ENCODE measurements at regions not wholly inside any gene's neighbourhood (a gene's known extent, or its start where the extent isn't known, plus 50 kb on each side); places are given as distances from the start of the nearest gene placed in this dataset.

GRCh38 chr3:117141812-117142211 lies 432.2 kb downstream of the TUSC7 start:
- TF ChIP-seq SP1 (IDR thresholded peaks at IDR 0.05) (no peak), NFRKB (IDR thresholded peaks at IDR 0.05) (no peak), ARNT (IDR thresholded peaks at IDR 0.05) (no peak), TARDBP (IDR thresholded peaks at IDR 0.05) (no peak), LEF1 (IDR thresholded peaks at IDR 0.05; ENCODE audit: borderline replicate concordance) (no peak), HDGF (IDR thresholded peaks at IDR 0.05; ENCODE audit: borderline replicate concordance) (no peak), CTBP1 (IDR thresholded peaks at IDR 0.05; ENCODE audit: borderline replicate concordance) (no peak), SUZ12 (IDR thresholded peaks at IDR 0.05) (no peak), ZNF384 (IDR thresholded peaks at IDR 0.05) (no peak)
- CTCF ChIA-PET = no interaction called here
- POLR2A ChIA-PET = no interaction called here
- no peak for DNase-seq (ENCODE audit: extremely low spot score)

- ChIA-PET POLR2A (no interaction called here), CTCF (no interaction called here)
- no peak for TF ChIP-seq ELF4 (IDR thresholded peaks at IDR 0.05)
- TF ChIP-seq FOXA1 (IDR thresholded peaks at IDR 0.05) = no peak
- no peak for TF ChIP-seq NFRKB (IDR thresholded peaks at IDR 0.05)
- TF ChIP-seq PKNOX1 (IDR thresholded peaks at IDR 0.05) = no peak
- TF ChIP-seq TARDBP (IDR thresholded peaks at IDR 0.05) = no peak
- no peak for TF ChIP-seq BHLHE40 (IDR thresholded peaks at IDR 0.05; ENCODE audit: borderline replicate concordance)
- no peak for TF ChIP-seq FOXK2 (IDR thresholded peaks at IDR 0.05)
- no peak for TF ChIP-seq LEF1 (IDR thresholded peaks at IDR 0.05; ENCODE audit: borderline replicate concordance)
- no peak for TF ChIP-seq FOXM1 (IDR thresholded peaks at IDR 0.05; ENCODE audit: borderline replicate concordance)
- TF ChIP-seq L3MBTL2 (conservative IDR thresholded peaks at IDR 0.05) = no peak
- TF ChIP-seq HDGF (IDR thresholded peaks at IDR 0.05; ENCODE audit: borderline replicate concordance) = no peak
- TF ChIP-seq SP1 (IDR thresholded peaks at IDR 0.05) = no peak
- TF ChIP-seq CTBP1 (IDR thresholded peaks at IDR 0.05; ENCODE audit: borderline replicate concordance) = no peak
- no peak for DNase-seq (ENCODE audit: extremely low spot score)
These were observed 435.3 kb downstream of the TUSC7 start for GRCh38 chr3:117144853-117145252.

- no peak for TF ChIP-seq HDGF (IDR thresholded peaks at IDR 0.05; ENCODE audit: borderline replicate concordance)
- TF ChIP-seq FOXM1 (IDR thresholded peaks at IDR 0.05; ENCODE audit: borderline replicate concordance) = no peak
- TF ChIP-seq NFRKB (IDR thresholded peaks at IDR 0.05) = no peak
- TF ChIP-seq CTBP1 (IDR thresholded peaks at IDR 0.05; ENCODE audit: borderline replicate concordance) = no peak
- no peak for TF ChIP-seq PKNOX1 (IDR thresholded peaks at IDR 0.05)
- TF ChIP-seq FOXK2 (IDR thresholded peaks at IDR 0.05) = no peak
- TF ChIP-seq L3MBTL2 (conservative IDR thresholded peaks at IDR 0.05) = no peak
- no peak for TF ChIP-seq ARNT (IDR thresholded peaks at IDR 0.05)
- no peak for TF ChIP-seq BHLHE40 (IDR thresholded peaks at IDR 0.05; ENCODE audit: borderline replicate concordance)
- no peak for TF ChIP-seq ELF4 (IDR thresholded peaks at IDR 0.05)
- no peak for TF ChIP-seq SUZ12 (IDR thresholded peaks at IDR 0.05)
- no peak for TF ChIP-seq TARDBP (IDR thresholded peaks at IDR 0.05)
- no peak for TF ChIP-seq ZNF384 (IDR thresholded peaks at IDR 0.05)
- no peak for TF ChIP-seq FOXA1 (IDR thresholded peaks at IDR 0.05)
- no peak for TF ChIP-seq SP1 (IDR thresholded peaks at IDR 0.05)
- no peak for TF ChIP-seq LEF1 (IDR thresholded peaks at IDR 0.05; ENCODE audit: borderline replicate concordance)
- CTCF ChIA-PET = no interaction called here
- no peak for DNase-seq (ENCODE audit: extremely low spot score)
- POLR2A ChIA-PET = no interaction called here
These were observed 436.1 kb downstream of the TUSC7 start for GRCh38 chr3:117145677-117146076.

- ChIA-PET CTCF (no interaction called here), POLR2A (no interaction called here)
- no peak for TF ChIP-seq ELF4 (IDR thresholded peaks at IDR 0.05)
- TF ChIP-seq BHLHE40 (IDR thresholded peaks at IDR 0.05; ENCODE audit: borderline replicate concordance) = no peak
- TF ChIP-seq ARNT (IDR thresholded peaks at IDR 0.05) = no peak
- no peak for TF ChIP-seq FOXA1 (IDR thresholded peaks at IDR 0.05)
- no peak for TF ChIP-seq TARDBP (IDR thresholded peaks at IDR 0.05)
- no peak for TF ChIP-seq SUZ12 (IDR thresholded peaks at IDR 0.05)
- TF ChIP-seq NFRKB (IDR thresholded peaks at IDR 0.05) = no peak
- no peak for TF ChIP-seq PKNOX1 (IDR thresholded peaks at IDR 0.05)
- TF ChIP-seq CTBP1 (IDR thresholded peaks at IDR 0.05; ENCODE audit: borderline replicate concordance) = no peak
- TF ChIP-seq ZNF384 (IDR thresholded peaks at IDR 0.05) = no peak
- no peak for DNase-seq (ENCODE audit: extremely low spot score)
These were observed 437.0 kb downstream of the TUSC7 start for GRCh38 chr3:117146571-117146970.

GRCh38 chr3:117149584-117149983 lies 440.0 kb downstream of the TUSC7 start:
- DNase-seq (ENCODE audit: extremely low spot score) = no peak
- ChIA-PET CTCF (no interaction called here), POLR2A (no interaction called here)
- TF ChIP-seq BHLHE40 (IDR thresholded peaks at IDR 0.05; ENCODE audit: borderline replicate concordance) (no peak), SUZ12 (IDR thresholded peaks at IDR 0.05) (no peak)

GRCh38 chr3:117150628-117151027 lies 441.0 kb downstream of the TUSC7 start:
- no peak for DNase-seq (ENCODE audit: extremely low spot score)
- ChIA-PET POLR2A (no interaction called here), CTCF (no interaction called here)
- TF ChIP-seq ELF4 (IDR thresholded peaks at IDR 0.05) (no peak), SUZ12 (IDR thresholded peaks at IDR 0.05) (no peak), HDGF (IDR thresholded peaks at IDR 0.05; ENCODE audit: borderline replicate concordance) (no peak), LEF1 (IDR thresholded peaks at IDR 0.05; ENCODE audit: borderline replicate concordance) (no peak), PKNOX1 (IDR thresholded peaks at IDR 0.05) (no peak), L3MBTL2 (conservative IDR thresholded peaks at IDR 0.05) (no peak), FOXK2 (IDR thresholded peaks at IDR 0.05) (no peak), CTBP1 (IDR thresholded peaks at IDR 0.05; ENCODE audit: borderline replicate concordance) (no peak), FOXA1 (IDR thresholded peaks at IDR 0.05) (no peak), FOXM1 (IDR thresholded peaks at IDR 0.05; ENCODE audit: borderline replicate concordance) (no peak), BHLHE40 (IDR thresholded peaks at IDR 0.05; ENCODE audit: borderline replicate concordance) (no peak), ARNT (IDR thresholded peaks at IDR 0.05) (no peak), ZNF384 (IDR thresholded peaks at IDR 0.05) (no peak), SP1 (IDR thresholded peaks at IDR 0.05) (no peak), TARDBP (IDR thresholded peaks at IDR 0.05) (no peak), NFRKB (IDR thresholded peaks at IDR 0.05) (no peak)
